Loucy (cell line): ENCODE measurements at regions not wholly inside any gene's neighbourhood (a gene's known extent, or its start where the extent isn't known, plus 50 kb on each side); places are given as distances from the start of the nearest gene placed in this dataset.

Experiments used
- H2AFZ ChIP-seq: fragments of 200-600 bp; sonication (generic); 2 replicates; pipeline ENCODE4 v1.6.0; 2016; ENCODE audit warnings: antibody characterized with exemption, mild to moderate bottlenecking, low read length, moderate library complexity
- H3F3A ChIP-seq: fragments of 200-600 bp; 2 replicates; pipeline ENCODE4 v1.6.0; 2016; ENCODE audit warnings: antibody characterized with exemption, low read depth, mild to moderate bottlenecking
- H3K27me3 ChIP-seq: fragments of 200-600 bp; sonication (generic); 2 replicates; pipeline ENCODE4 v1.6.1; 2014; ENCODE audit warnings: low read length, mild to moderate bottlenecking; ENCODE audit not compliant: insufficient read depth, poor library complexity, severe bottlenecking
- H3K36me3 ChIP-seq: fragments of 200-600 bp; sonication (generic); 2 replicates; pipeline ENCODE4 v1.6.1; 2016; ENCODE audit warnings: low read length; ENCODE audit not compliant: insufficient read depth
- H3K4me1 ChIP-seq: fragments of 200-600 bp; sonication (generic); 2 replicates; pipeline ENCODE4 v1.5.1; 2014; ENCODE audit warnings: low read length, mild to moderate bottlenecking; ENCODE audit not compliant: insufficient read depth, poor library complexity, severe bottlenecking
- H3K4me2 ChIP-seq: fragments of 200-600 bp; sonication (generic); 2 replicates; pipeline ENCODE4 v1.6.0; 2014; ENCODE audit warnings: antibody characterized with exemption, low read length, low read depth, mild to moderate bottlenecking; ENCODE audit not compliant: poor library complexity, severe bottlenecking
- H3K4me3 ChIP-seq: fragments of 200-600 bp; sonication (generic); 2 replicates; pipeline ENCODE4 v1.5.1; 2014; ENCODE audit warnings: low read length, mild to moderate bottlenecking, mixed read lengths; ENCODE audit not compliant: poor library complexity, severe bottlenecking
- H3K79me2 ChIP-seq: fragments of 200-600 bp; sonication (generic); 2 replicates; pipeline ENCODE4 v1.6.1; 2014; ENCODE audit warnings: low read length; ENCODE audit not compliant: insufficient read depth
- H3K9ac ChIP-seq: fragments of 200-600 bp; sonication (generic); 2 replicates; pipeline ENCODE4 v1.6.0; 2014; ENCODE audit warnings: mild to moderate bottlenecking, low read depth, low read length, moderate library complexity; ENCODE audit not compliant: poor library complexity, severe bottlenecking
- H3K9me2 ChIP-seq: fragments of 200-600 bp; sonication (generic); replicated peaks from 2 replicates; pipeline ENCODE4 v1.6.1; 2016; ENCODE audit warnings: low read depth, low read length, mixed read lengths
- H3K9me3 ChIP-seq: fragments of 200-600 bp; sonication (generic); 2 replicates; pipeline ENCODE4 v1.6.1; 2014; ENCODE audit warnings: mild to moderate bottlenecking, antibody characterized with exemption, low read length, low read depth; ENCODE audit not compliant: insufficient read depth
- H4K20me1 ChIP-seq: fragments of 200-600 bp; sonication (generic); 2 replicates; pipeline ENCODE4 v1.6.0; 2014; ENCODE audit warnings: antibody characterized with exemption, low read length, mild to moderate bottlenecking; ENCODE audit not compliant: insufficient read depth, poor library complexity, severe bottlenecking
- EZH2phosphoT487 ChIP-seq: fragments of 200-600 bp; IDR thresholded peaks from 2 replicates; pipeline ENCODE4 v1.6.1; 2018; ENCODE audit warnings: antibody characterized with exemption, mild to moderate bottlenecking, moderate library complexity, borderline replicate concordance
- TF ChIP-seq, protein P1 (sequence below): fragments of 200-600 bp; sonication (generic); conservative IDR thresholded peaks from 2 replicates; pipeline ENCODE4 v1.5.1; 2014; ENCODE audit warnings: mild to moderate bottlenecking, antibody characterized with exemption, low read length

DNA sequence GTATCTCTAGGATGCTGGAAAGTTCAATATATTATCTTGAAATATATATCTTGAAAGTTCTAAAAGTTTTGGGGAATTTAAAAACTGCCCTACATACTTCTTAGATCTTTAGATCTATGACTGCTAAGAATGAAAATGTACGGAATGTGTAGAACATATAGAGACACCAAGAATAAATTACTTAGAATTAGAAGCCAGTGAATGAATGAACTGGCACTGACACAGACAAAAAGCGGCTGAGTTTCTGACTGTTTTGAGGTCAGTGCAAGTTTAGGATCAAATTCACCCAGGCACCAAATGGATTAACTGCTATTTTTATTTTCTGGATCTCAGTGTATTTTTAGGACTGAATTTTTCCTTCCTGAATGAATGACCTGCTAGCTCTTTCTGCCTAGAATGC lies 411.2 kb downstream of the KCTD12 start:
- Histone ChIP-seq H3K79me2 (no peaks in the 10 kb centered on the region), H3K4me2 (no peak overlapping the region), H3K4me1 (no peaks in the 10 kb centered on the region), H3F3A (no peaks in the 10 kb centered on the region), H3K9me2 (no peaks in the 10 kb centered on the region), H4K20me1 (no peaks in the 10 kb centered on the region), H3K9me3 (no peaks in the 10 kb centered on the region), H3K9ac (no peak overlapping the region), H3K4me3 (no peak overlapping the region), H3K36me3 (no peaks in the 10 kb centered on the region), H2AFZ (no peak overlapping the region), H3K27me3 (no peaks in the 10 kb centered on the region)
- TF ChIP-seq, protein P1, sequence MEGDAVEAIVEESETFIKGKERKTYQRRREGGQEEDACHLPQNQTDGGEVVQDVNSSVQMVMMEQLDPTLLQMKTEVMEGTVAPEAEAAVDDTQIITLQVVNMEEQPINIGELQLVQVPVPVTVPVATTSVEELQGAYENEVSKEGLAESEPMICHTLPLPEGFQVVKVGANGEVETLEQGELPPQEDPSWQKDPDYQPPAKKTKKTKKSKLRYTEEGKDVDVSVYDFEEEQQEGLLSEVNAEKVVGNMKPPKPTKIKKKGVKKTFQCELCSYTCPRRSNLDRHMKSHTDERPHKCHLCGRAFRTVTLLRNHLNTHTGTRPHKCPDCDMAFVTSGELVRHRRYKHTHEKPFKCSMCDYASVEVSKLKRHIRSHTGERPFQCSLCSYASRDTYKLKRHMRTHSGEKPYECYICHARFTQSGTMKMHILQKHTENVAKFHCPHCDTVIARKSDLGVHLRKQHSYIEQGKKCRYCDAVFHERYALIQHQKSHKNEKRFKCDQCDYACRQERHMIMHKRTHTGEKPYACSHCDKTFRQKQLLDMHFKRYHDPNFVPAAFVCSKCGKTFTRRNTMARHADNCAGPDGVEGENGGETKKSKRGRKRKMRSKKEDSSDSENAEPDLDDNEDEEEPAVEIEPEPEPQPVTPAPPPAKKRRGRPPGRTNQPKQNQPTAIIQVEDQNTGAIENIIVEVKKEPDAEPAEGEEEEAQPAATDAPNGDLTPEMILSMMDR = no peak
- TF ChIP-seq EZH2phosphoT487 = no peak

DNA sequence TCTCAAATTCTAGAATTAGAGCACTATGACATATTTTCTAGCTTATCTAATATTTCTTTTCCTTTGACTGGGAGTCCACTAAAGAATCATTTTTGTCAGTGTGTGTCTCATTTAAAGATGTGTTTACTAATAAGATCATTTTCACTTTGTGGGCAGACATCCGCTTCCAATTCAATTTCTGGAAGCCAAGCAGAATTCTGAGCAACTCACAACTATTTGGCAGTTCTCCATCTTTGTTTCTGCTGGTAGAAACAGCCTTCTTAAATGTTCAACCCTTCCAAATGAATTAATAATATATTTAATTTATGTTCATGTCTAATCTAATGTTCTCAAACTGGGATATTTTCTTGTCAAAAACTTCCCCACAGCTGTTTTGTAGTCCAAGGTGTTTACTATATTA lies 411.8 kb downstream of the KCTD12 start:
- Histone ChIP-seq H3K9ac (no peak overlapping the region), H3K4me3 (no peak overlapping the region), H3K9me2 (no peaks in the 10 kb centered on the region), H2AFZ (no peak overlapping the region), H3F3A (no peaks in the 10 kb centered on the region), H3K27me3 (no peaks in the 10 kb centered on the region), H3K4me1 (no peaks in the 10 kb centered on the region), H3K9me3 (no peaks in the 10 kb centered on the region), H3K79me2 (no peaks in the 10 kb centered on the region), H3K36me3 (no peaks in the 10 kb centered on the region), H4K20me1 (no peaks in the 10 kb centered on the region), H3K4me2 (no peak overlapping the region)
- no peak for TF ChIP-seq EZH2phosphoT487
- TF ChIP-seq, protein P1 = no peak

DNA sequence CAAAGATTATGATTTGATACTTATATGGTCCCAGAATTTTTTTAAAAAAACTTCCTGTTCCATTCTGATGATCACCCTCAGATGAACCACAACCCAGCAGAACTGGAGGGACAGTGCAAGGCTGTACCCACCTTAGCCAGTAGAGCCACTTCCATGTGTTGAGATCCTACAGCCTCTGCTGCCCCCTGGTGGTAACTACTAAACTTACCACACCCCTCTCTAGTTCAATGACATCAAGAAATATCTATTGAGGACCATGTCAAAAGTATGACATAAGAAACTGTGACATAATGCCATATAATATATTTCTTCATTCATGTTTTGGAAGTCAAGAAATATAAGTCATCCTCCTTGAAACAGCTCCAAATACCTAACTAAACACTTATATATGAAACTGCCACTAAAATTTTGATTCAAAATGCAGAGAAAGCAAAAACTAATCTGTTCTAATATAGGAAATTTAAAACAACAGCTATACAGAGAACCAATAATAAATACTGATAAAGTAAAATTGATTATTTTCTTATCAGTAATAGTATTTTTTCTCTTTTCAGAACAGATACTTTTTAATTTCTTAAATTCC lies 412.6 kb downstream of the KCTD12 start:
- no peaks in the 10 kb centered on the region for H3F3A ChIP-seq
- H3K9ac ChIP-seq = no peak overlapping the region
- no peak overlapping the region for H3K4me2 ChIP-seq
- H2AFZ ChIP-seq = no peak overlapping the region
- TF ChIP-seq, protein P1 = peak; percentile 92
- TF ChIP-seq EZH2phosphoT487 = no peak
- H3K4me3 ChIP-seq = no peak overlapping the region
- no peaks in the 10 kb centered on the region for H3K9me2 ChIP-seq
- no peaks in the 10 kb centered on the region for H3K9me3 ChIP-seq
- H3K4me1 ChIP-seq = no peaks in the 10 kb centered on the region
- H3K27me3 ChIP-seq = no peaks in the 10 kb centered on the region
- H3K79me2 ChIP-seq = no peaks in the 10 kb centered on the region
- no peaks in the 10 kb centered on the region for H3K36me3 ChIP-seq
- H4K20me1 ChIP-seq = no peaks in the 10 kb centered on the region
